ENCODE measurements at regions not wholly inside any gene's neighbourhood (a gene's known extent, or its start where the extent isn't known, plus 50 kb on each side); places are given as distances from the start of the nearest gene placed in this dataset.
"Not testable (repeated sequence)": the region's sequence is repeated elsewhere in the genome, so short reads cannot be mapped to it uniquely, and the experiment has no call there.

DNA sequence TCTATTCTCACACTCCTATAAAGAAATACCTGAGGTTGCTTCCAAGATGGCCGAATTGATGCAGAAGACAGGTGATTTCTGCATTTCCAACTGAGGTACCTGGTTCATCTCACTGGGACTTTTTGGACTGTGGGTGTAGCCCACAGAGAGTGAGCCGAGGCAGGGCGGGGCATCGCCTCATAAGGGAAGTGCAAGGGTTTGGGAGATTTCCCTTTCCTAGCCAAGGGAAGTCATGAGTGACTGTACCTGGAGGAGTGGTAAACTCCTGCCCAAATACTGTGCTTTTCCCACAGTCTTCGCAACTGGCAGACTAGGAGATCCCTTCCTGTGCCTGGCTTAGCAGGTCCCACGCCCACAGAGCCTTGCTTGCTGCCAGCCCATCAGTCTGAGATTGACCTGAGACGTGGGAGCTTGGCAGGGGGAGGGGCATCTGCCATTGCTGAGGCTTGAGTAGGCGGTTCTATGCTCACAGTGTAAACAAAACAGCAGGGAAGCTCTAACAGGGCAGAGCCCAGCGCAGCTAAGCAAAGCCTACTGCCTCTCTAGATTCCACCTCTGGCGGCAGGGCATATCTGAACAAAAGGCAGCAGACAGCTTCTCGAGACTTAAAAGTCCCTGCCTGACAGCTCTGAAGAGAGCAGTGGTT is 152.2 kb downstream of the ARL4A start:
- no peak overlapping the region for H3K9ac ChIP-seq (ENCODE audit: low read length)
- intact Hi-C loops (cut with micrococcal nuclease), result no loop called here
- H3K27me3 ChIP-seq (ENCODE audit: insufficient read depth, low read length), result no peaks in the 10 kb centered on the region
- BruUV-seq (replicated peaks), result no TSS peak
- no peak overlapping the region for H3K4me3 ChIP-seq (replicated peaks in 1 of 2; ENCODE audit: low read depth in 1 of 2, low read length in 2 of 2)
- no peaks in the 10 kb centered on the region for H3K36me3 ChIP-seq (ENCODE audit: control insufficient read depth in 1 of 2, insufficient read depth in 2 of 2, low read length in 2 of 2)
- RAD21 ChIA-PET (ENCODE audit: low non-redundant PET in 1 of 2, low total read pairs in 2 of 2, uncharacterized antibody in 2 of 2, unreplicated experiment in 2 of 2), result no interaction called here
- H3K4me1 ChIP-seq (ENCODE audit: control insufficient read depth in 1 of 2, insufficient read depth in 2 of 2, low read length in 2 of 2), result peaks cover 0 to 7% of the 10 kb centered on the region in 2 experiments; a peak in 1 of 4 replicates
- H3K9me3 ChIP-seq (ENCODE audit: control insufficient read depth in 1 of 2, insufficient read depth in 1 of 2, low read depth in 1 of 2, low read length in 2 of 2), result no peaks in the 10 kb centered on the region
- H3K4me2 ChIP-seq (ENCODE audit: low read length), result 0 out of 2 replicates have a peak overlapping the region, but pooled peaks have one; percentile 5
- ATAC-seq (no peak), DNase-seq (ENCODE audit: low read depth, low spot score) (no peak)
- POLR2A ChIA-PET, result no interaction called here
- no peak for TF ChIP-seq POLR2A (IDR thresholded peaks at IDR 0.05; ENCODE audit: borderline replicate concordance, extremely low read depth, insufficient read depth, insufficient read length)
- TF ChIP-seq CBX3 (IDR thresholded peaks at IDR 0.05; ENCODE audit: low read depth), result no peak
- TF ChIP-seq JUND (IDR thresholded peaks at IDR 0.05), result no peak
- TF ChIP-seq, protein P1, sequence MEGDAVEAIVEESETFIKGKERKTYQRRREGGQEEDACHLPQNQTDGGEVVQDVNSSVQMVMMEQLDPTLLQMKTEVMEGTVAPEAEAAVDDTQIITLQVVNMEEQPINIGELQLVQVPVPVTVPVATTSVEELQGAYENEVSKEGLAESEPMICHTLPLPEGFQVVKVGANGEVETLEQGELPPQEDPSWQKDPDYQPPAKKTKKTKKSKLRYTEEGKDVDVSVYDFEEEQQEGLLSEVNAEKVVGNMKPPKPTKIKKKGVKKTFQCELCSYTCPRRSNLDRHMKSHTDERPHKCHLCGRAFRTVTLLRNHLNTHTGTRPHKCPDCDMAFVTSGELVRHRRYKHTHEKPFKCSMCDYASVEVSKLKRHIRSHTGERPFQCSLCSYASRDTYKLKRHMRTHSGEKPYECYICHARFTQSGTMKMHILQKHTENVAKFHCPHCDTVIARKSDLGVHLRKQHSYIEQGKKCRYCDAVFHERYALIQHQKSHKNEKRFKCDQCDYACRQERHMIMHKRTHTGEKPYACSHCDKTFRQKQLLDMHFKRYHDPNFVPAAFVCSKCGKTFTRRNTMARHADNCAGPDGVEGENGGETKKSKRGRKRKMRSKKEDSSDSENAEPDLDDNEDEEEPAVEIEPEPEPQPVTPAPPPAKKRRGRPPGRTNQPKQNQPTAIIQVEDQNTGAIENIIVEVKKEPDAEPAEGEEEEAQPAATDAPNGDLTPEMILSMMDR (IDR thresholded peaks at IDR 0.05 in 2 of 3, conservative IDR thresholded peaks at IDR 0.05 in 1 of 3; ENCODE audit: borderline replicate concordance in 1 of 3, insufficient read depth in 1 of 3, low read depth in 2 of 3, low read length in 2 of 3), result no peak
- TF ChIP-seq SRF (IDR thresholded peaks at IDR 0.05; ENCODE audit: low read depth), result no peak
- no peak for TF ChIP-seq POLR2AphosphoS5 (IDR thresholded peaks at IDR 0.05; ENCODE audit: low read depth, low read length)
- H3K9me2 ChIP-seq (ENCODE audit: insufficient read depth), result no peaks in the 10 kb centered on the region
- H3K79me2 ChIP-seq (ENCODE audit: insufficient read depth, low read length), result no peaks in the 10 kb centered on the region
- no peak overlapping the region for H3K27ac ChIP-seq (ENCODE audit: low read depth, low read length)
- H2AFZ ChIP-seq (ENCODE audit: low read depth, low read length, poor library complexity, severe bottlenecking), result no peak overlapping the region
- no peaks in the 10 kb centered on the region for H4K20me1 ChIP-seq (ENCODE audit: insufficient read depth)
- CTCF ChIA-PET, result no interaction called here

DNA sequence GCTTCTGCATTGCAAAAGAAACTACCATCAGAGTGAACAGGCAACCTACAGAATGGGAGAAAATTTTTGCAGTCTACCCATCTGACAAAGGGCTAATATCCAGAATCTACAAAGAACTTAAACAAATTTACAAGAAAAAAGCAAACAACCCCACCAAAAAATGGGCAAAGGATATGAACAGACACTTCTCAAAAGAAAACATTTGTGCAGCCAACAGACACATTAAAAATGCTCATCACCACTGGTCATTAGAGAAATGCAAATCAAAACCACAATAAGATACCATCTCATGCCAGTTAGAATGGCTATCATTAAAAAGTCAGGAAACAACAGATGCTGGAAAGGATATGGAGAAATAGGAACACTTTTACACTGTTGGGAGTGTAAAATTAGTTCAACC is 157.3 kb downstream of the ARL4A start:
- H4K20me1 ChIP-seq (ENCODE audit: insufficient read depth); H3K9ac ChIP-seq (ENCODE audit: low read length); DNase-seq (ENCODE audit: low read depth, low spot score); H3K4me1 ChIP-seq (ENCODE audit: control insufficient read depth in 1 of 2, insufficient read depth in 2 of 2, low read length in 2 of 2); RAD21 ChIA-PET (ENCODE audit: low non-redundant PET in 1 of 2, low total read pairs in 2 of 2, uncharacterized antibody in 2 of 2, unreplicated experiment in 2 of 2); ATAC-seq; H3K4me2 ChIP-seq (ENCODE audit: low read length); H3K79me2 ChIP-seq (ENCODE audit: insufficient read depth, low read length); H3K27me3 ChIP-seq (ENCODE audit: insufficient read depth, low read length); BruUV-seq (replicated peaks); H2AFZ ChIP-seq (ENCODE audit: low read depth, low read length, poor library complexity, severe bottlenecking); H3K9me2 ChIP-seq (ENCODE audit: insufficient read depth); CTCF ChIA-PET; H3K9me3 ChIP-seq (ENCODE audit: control insufficient read depth in 1 of 2, insufficient read depth in 1 of 2, low read depth in 1 of 2, low read length in 2 of 2); H3K27ac ChIP-seq (ENCODE audit: low read depth, low read length); H3K36me3 ChIP-seq (ENCODE audit: control insufficient read depth in 1 of 2, insufficient read depth in 2 of 2, low read length in 2 of 2); intact Hi-C loops (cut with micrococcal nuclease); POLR2A ChIA-PET; H3K4me3 ChIP-seq (replicated peaks in 1 of 2; ENCODE audit: low read depth in 1 of 2, low read length in 2 of 2): not testable (repeated sequence)

Measured in HCT116 (cell line).